ENCODE measurements at regions not wholly inside any gene's neighbourhood (a gene's known extent, or its start where the extent isn't known, plus 50 kb on each side); places are given as distances from the start of the nearest gene placed in this dataset.
A peak's percentile ranks its signal among the peaks of the same experiment; 100 is the strongest.
"Not testable (repeated sequence)": the region's sequence is repeated elsewhere in the genome, so short reads cannot be mapped to it uniquely, and the experiment has no call there.

GRCh38 chr10:100637785-100638184, 102.0 kb downstream of the HIF1AN start:
- Histone ChIP-seq H3K4me2 (peak overlapping the region; percentile 54), H3K9ac (no peak overlapping the region), H3K27me3 (no peaks in the 10 kb centered on the region), H4K20me1 (no peaks in the 10 kb centered on the region), H3K36me3 (no peaks in the 10 kb centered on the region), H3K4me1 (peaks cover 10% of the 10 kb centered on the region), H3K4me3 (no peak overlapping the region), H3K9me3 (no peaks in the 10 kb centered on the region), H3K27ac (no peak overlapping the region)
- TF ChIP-seq Cebpa-rat (IDR thresholded peaks at IDR 0.05): no peak

- H3K36me3 ChIP-seq, H3K9ac ChIP-seq, H3K9me3 ChIP-seq, H4K20me1 ChIP-seq, H3K4me3 ChIP-seq, H3K27ac ChIP-seq, H3K27me3 ChIP-seq, H3K4me2 ChIP-seq: not testable (repeated sequence)
- peaks cover 10% of the 10 kb centered on the region for H3K4me1 ChIP-seq
Measured at GRCh38 chr10:100638969-100639368, 103.2 kb downstream of the HIF1AN start.

- H3K9me3 ChIP-seq: no peaks in the 10 kb centered on the region
- no peaks in the 10 kb centered on the region for H3K27me3 ChIP-seq
- H3K4me1 ChIP-seq: peaks cover 7% of the 10 kb centered on the region
- no peak overlapping the region for H3K4me2 ChIP-seq
- no peak overlapping the region for H3K27ac ChIP-seq
- TF ChIP-seq Cebpa-rat (IDR thresholded peaks at IDR 0.05): no peak
- H3K4me3 ChIP-seq: no peak overlapping the region
- no peaks in the 10 kb centered on the region for H4K20me1 ChIP-seq
- no peaks in the 10 kb centered on the region for H3K36me3 ChIP-seq
- no peak overlapping the region for H3K9ac ChIP-seq
Measured at GRCh38 chr10:100642295-100642994, 102.9 kb upstream of the PAX2 start.

GRCh38 chr10:100645091-100645490, 100.3 kb upstream of the PAX2 start:
- H3K27me3 ChIP-seq: no peaks in the 10 kb centered on the region
- H3K4me1 ChIP-seq: no peaks in the 10 kb centered on the region
- H3K36me3 ChIP-seq: no peaks in the 10 kb centered on the region
- no peak for TF ChIP-seq Cebpa-rat (IDR thresholded peaks at IDR 0.05)
- no peak overlapping the region for H3K4me3 ChIP-seq
- no peak overlapping the region for H3K9ac ChIP-seq
- H3K9me3 ChIP-seq: no peaks in the 10 kb centered on the region
- H3K27ac ChIP-seq: no peak overlapping the region
- no peak overlapping the region for H3K4me2 ChIP-seq
- H4K20me1 ChIP-seq: no peaks in the 10 kb centered on the region

- no peak overlapping the region for H3K4me2 ChIP-seq
- H3K9ac ChIP-seq: no peak overlapping the region
- TF ChIP-seq Cebpa-rat (IDR thresholded peaks at IDR 0.05): no peak
- H4K20me1 ChIP-seq: no peaks in the 10 kb centered on the region
- H3K4me3 ChIP-seq: no peak overlapping the region
- no peaks in the 10 kb centered on the region for H3K9me3 ChIP-seq
- no peak overlapping the region for H3K27ac ChIP-seq
- no peaks in the 10 kb centered on the region for H3K36me3 ChIP-seq
- no peaks in the 10 kb centered on the region for H3K27me3 ChIP-seq
- no peaks in the 10 kb centered on the region for H3K4me1 ChIP-seq
Measured at GRCh38 chr10:100645613-100646392, 99.6 kb upstream of the PAX2 start.

GRCh38 chr10:100647928-100648327, 97.5 kb upstream of the PAX2 start:
- TF ChIP-seq Cebpa-rat (IDR thresholded peaks at IDR 0.05): no peak

GRCh38 chr10:100650693-100651092, 94.7 kb upstream of the PAX2 start:
- no peaks in the 10 kb centered on the region for H3K9me3 ChIP-seq
- no peak overlapping the region for H3K4me3 ChIP-seq
- TF ChIP-seq Cebpa-rat (IDR thresholded peaks at IDR 0.05): no peak
- H3K27ac ChIP-seq: no peak overlapping the region
- H4K20me1 ChIP-seq: peaks cover 6% of the 10 kb centered on the region; the same call in 1 of the 2 replicates
- no peaks in the 10 kb centered on the region for H3K4me1 ChIP-seq
- H3K4me2 ChIP-seq: no peak overlapping the region
- H3K9ac ChIP-seq: no peak overlapping the region
- H3K36me3 ChIP-seq: no peaks in the 10 kb centered on the region
- H3K27me3 ChIP-seq: peaks cover 38% of the 10 kb centered on the region

More at GRCh38 chr10:100647928-100648327, 97.5 kb upstream of the PAX2 start:
- H3K4me2 ChIP-seq: no peak overlapping the region
- H3K27ac ChIP-seq: no peak overlapping the region
- H3K27me3 ChIP-seq: peaks cover 10% of the 10 kb centered on the region
- no peaks in the 10 kb centered on the region for H3K9me3 ChIP-seq
- no peaks in the 10 kb centered on the region for H3K4me1 ChIP-seq
- H3K9ac ChIP-seq: no peak overlapping the region
- no peak overlapping the region for H3K4me3 ChIP-seq
- no peaks in the 10 kb centered on the region for H3K36me3 ChIP-seq
- peaks cover 3% of the 10 kb centered on the region; the same call in 1 of the 2 replicates for H4K20me1 ChIP-seq

GRCh38 chr10:100651099-100651498, 94.3 kb upstream of the PAX2 start:
- not testable (repeated sequence) for H3K4me2 ChIP-seq, H3K4me3 ChIP-seq, H3K36me3 ChIP-seq, H3K9ac ChIP-seq, H3K4me1 ChIP-seq, H3K9me3 ChIP-seq, H3K27ac ChIP-seq, H4K20me1 ChIP-seq
- H3K27me3 ChIP-seq: peaks cover 42% of the 10 kb centered on the region

- peaks cover 46% of the 10 kb centered on the region for H3K27me3 ChIP-seq
Measured at GRCh38 chr10:100651916-100652315, 93.5 kb upstream of the PAX2 start.

GRCh38 chr10:100652406-100653135, 92.8 kb upstream of the PAX2 start:
- Histone ChIP-seq H3K27ac (no peak overlapping the region), H3K27me3 (peaks cover 50% of the 10 kb centered on the region), H3K9me3 (0 out of 2 replicates have a peak, but pooled peaks cover 4% of the 10 kb centered on the region)

More at GRCh38 chr10:100651916-100652315, 93.5 kb upstream of the PAX2 start:
- H4K20me1 ChIP-seq: peaks cover 6% of the 10 kb centered on the region; the same call in 1 of the 2 replicates
- no peak overlapping the region for H3K27ac ChIP-seq
- no peak overlapping the region for H3K9ac ChIP-seq
- no peak overlapping the region for H3K4me2 ChIP-seq
- H3K4me3 ChIP-seq: no peak overlapping the region
- H3K9me3 ChIP-seq: 0 out of 2 replicates have a peak, but pooled peaks cover 4% of the 10 kb centered on the region
- no peaks in the 10 kb centered on the region for H3K36me3 ChIP-seq
- no peaks in the 10 kb centered on the region for H3K4me1 ChIP-seq
- no peak for TF ChIP-seq Cebpa-rat (IDR thresholded peaks at IDR 0.05)

More at GRCh38 chr10:100652406-100653135, 92.8 kb upstream of the PAX2 start:
- Histone ChIP-seq H3K36me3 (no peaks in the 10 kb centered on the region), H3K4me1 (no peaks in the 10 kb centered on the region), H3K4me2 (no peak overlapping the region), H3K9ac (no peak overlapping the region), H4K20me1 (peaks cover 6% of the 10 kb centered on the region; the same call in 1 of the 2 replicates), H3K4me3 (no peak overlapping the region)
- TF ChIP-seq Cebpa-rat (IDR thresholded peaks at IDR 0.05): no peak

All from BLaER1 (cell line).